ENCODE measurements at regions not wholly inside any gene's neighbourhood (a gene's known extent, or its start where the extent isn't known, plus 50 kb on each side); places are given as distances from the start of the nearest gene placed in this dataset.
"Not testable (repeated sequence)": the region's sequence is repeated elsewhere in the genome, so short reads cannot be mapped to it uniquely, and the experiment has no call there.

- no peak for DNase-seq
These were observed 303.0 kb downstream of the DAD1 start for GRCh38 chr14:22285991-22286390.

GRCh38 chr14:22282949-22283348 lies 306.1 kb downstream of the DAD1 start:
- no peak for DNase-seq

- DNase-seq = no peak
These were observed 306.6 kb downstream of the DAD1 start for GRCh38 chr14:22282417-22282816.

GRCh38 chr14:22281447-22281874 lies 307.6 kb downstream of the DAD1 start:
- not testable (repeated sequence) for DNase-seq

- DNase-seq = no peak
These were observed 308.3 kb downstream of the DAD1 start for GRCh38 chr14:22280497-22281316.

- no peak for DNase-seq
These were observed 311.9 kb downstream of the DAD1 start for GRCh38 chr14:22276913-22277816.

GRCh38 chr14:22271838-22272799 lies 316.9 kb downstream of the DAD1 start:
- no peak for DNase-seq

- no peak for DNase-seq
These were observed 320.1 kb downstream of the DAD1 start for GRCh38 chr14:22268875-22269274.

GRCh38 chr14:22266683-22267082 lies 322.3 kb downstream of the DAD1 start:
- no peak for DNase-seq

GRCh38 chr14:22266142-22266442 lies 322.9 kb downstream of the DAD1 start:
- DNase-seq = no peak

GRCh38 chr14:22265319-22266141 lies 323.5 kb downstream of the DAD1 start:
- DNase-seq = no peak

- no peak for DNase-seq
These were observed 324.3 kb downstream of the DAD1 start for GRCh38 chr14:22264759-22265158.

GRCh38 chr14:22263961-22264360 lies 325.1 kb downstream of the DAD1 start:
- DNase-seq = no peak

- DNase-seq = no peak
These were observed 326.1 kb downstream of the DAD1 start for GRCh38 chr14:22262881-22263280.

- no peak for DNase-seq
These were observed 333.7 kb downstream of the DAD1 start for GRCh38 chr14:22255017-22255950.

- DNase-seq = no peak
These were observed 336.3 kb downstream of the DAD1 start for GRCh38 chr14:22252686-22253085.

- DNase-seq = no peak
These were observed 337.9 kb downstream of the DAD1 start for GRCh38 chr14:22251090-22251489.

- no peak for DNase-seq
These were observed 339.3 kb downstream of the DAD1 start for GRCh38 chr14:22249770-22250169.

GRCh38 chr14:22243971-22244581 lies 344.9 kb downstream of the DAD1 start:
- DNase-seq = no peak

- DNase-seq = not testable (repeated sequence)
These were observed 350.7 kb downstream of the DAD1 start for GRCh38 chr14:22238320-22238719.

All from stimulated activated CD4-positive, alpha-beta T cell treated with anti-CD3 and anti-CD28 coated beads, Interleukin-15, amount 100 ng/mL, for 24 hours (primary cell).